ENCODE measurements at regions not wholly inside any gene's neighbourhood (a gene's known extent, or its start where the extent isn't known, plus 50 kb on each side); places are given as distances from the start of the nearest gene placed in this dataset.
"Not testable (repeated sequence)": the region's sequence is repeated elsewhere in the genome, so short reads cannot be mapped to it uniquely, and the experiment has no call there.

- not testable (repeated sequence) for TF ChIP-seq CTCF, POLR2A (IDR thresholded peaks at IDR 0.05)
Observed at GRCh38 chr4:36613142-36613541, 331.7 kb downstream of the DTHD1 start.

Data from ovary (tissue), 3 donors.